GM19395 (cell line): ENCODE measurements at regions not wholly inside any gene's neighbourhood (a gene's known extent, or its start where the extent isn't known, plus 50 kb on each side); places are given as distances from the start of the nearest gene placed in this dataset.
"Not testable (repeated sequence)": the region's sequence is repeated elsewhere in the genome, so short reads cannot be mapped to it uniquely, and the experiment has no call there.

Experiments
- ATAC-seq: cut with Tn5 transposase; IDR thresholded peaks from one replicate; pipeline ENCODE4 v1.9.1; 2021; ENCODE audit warnings: mild to moderate bottlenecking, moderate library complexity; ENCODE audit not compliant: unreplicated experiment

- no peak for ATAC-seq
These were observed 68.7 kb downstream of the VSIG4 start for GRCh38 chrX:65971151-65971550.

- not testable (repeated sequence) for ATAC-seq
These were observed 72.7 kb downstream of the VSIG4 start for GRCh38 chrX:65967159-65967558.

GRCh38 chrX:65961714-65962113 is 78.2 kb downstream of the VSIG4 start:
- ATAC-seq = no peak

- ATAC-seq = no peak
These were observed 91.8 kb downstream of the VSIG4 start for GRCh38 chrX:65948103-65948502.

GRCh38 chrX:65941775-65942174 is 98.1 kb downstream of the VSIG4 start:
- ATAC-seq = no peak

- ATAC-seq = no peak
These were observed 106.7 kb downstream of the VSIG4 start for GRCh38 chrX:65933085-65933589.

GRCh38 chrX:65932173-65933084 is 107.5 kb downstream of the VSIG4 start:
- no peak for ATAC-seq

GRCh38 chrX:65928522-65928921 is 111.4 kb downstream of the VSIG4 start:
- ATAC-seq = no peak

- not testable (repeated sequence) for ATAC-seq
These were observed 112.5 kb downstream of the VSIG4 start for GRCh38 chrX:65927386-65927785.

GRCh38 chrX:65926095-65927019 is 113.5 kb downstream of the VSIG4 start:
- ATAC-seq = peak; percentile 82

GRCh38 chrX:65925592-65925991 is 114.3 kb downstream of the VSIG4 start:
- ATAC-seq = no peak

- no peak for ATAC-seq
These were observed 114.9 kb downstream of the VSIG4 start for GRCh38 chrX:65925005-65925404.

GRCh38 chrX:65921363-65921762 is 118.5 kb downstream of the VSIG4 start:
- no peak for ATAC-seq

GRCh38 chrX:65920620-65921019 is 119.3 kb downstream of the VSIG4 start:
- no peak for ATAC-seq

- ATAC-seq = no peak
These were observed 129.0 kb downstream of the VSIG4 start for GRCh38 chrX:65910899-65911298.

- ATAC-seq = no peak
These were observed 136.1 kb downstream of the VSIG4 start for GRCh38 chrX:65903750-65904149.

GRCh38 chrX:65902011-65902410 is 137.9 kb downstream of the VSIG4 start:
- no peak for ATAC-seq

GRCh38 chrX:65900850-65901844 is 138.7 kb downstream of the VSIG4 start:
- ATAC-seq = no peak

- ATAC-seq = no peak
These were observed 145.7 kb downstream of the VSIG4 start for GRCh38 chrX:65894133-65894532.

- not testable (repeated sequence) for ATAC-seq
These were observed 148.1 kb downstream of the VSIG4 start for GRCh38 chrX:65891817-65892216.
